H54 (cell line): ENCODE measurements at regions not wholly inside any gene's neighbourhood (a gene's known extent, or its start where the extent isn't known, plus 50 kb on each side); places are given as distances from the start of the nearest gene placed in this dataset.

Experiments
- DNase-seq: peaks from one replicate; pipeline ENCODE4 v3.0.0; 2011; ENCODE audit warnings: low spot score, mixed read lengths; ENCODE audit not compliant: insufficient read length
- FAIRE-seq: peaks from 3 replicates; lab custom pipeline; 2011; peaks lifted over from hg19 to GRCh38; lab: Jason Lieb, UNC
- POLR2A ChIP-seq: IDR thresholded peaks from 2 replicates; pipeline ENCODE4 v1.6.1; 2011; ENCODE audit warnings: low read depth, mild to moderate bottlenecking, low read length

DNA sequence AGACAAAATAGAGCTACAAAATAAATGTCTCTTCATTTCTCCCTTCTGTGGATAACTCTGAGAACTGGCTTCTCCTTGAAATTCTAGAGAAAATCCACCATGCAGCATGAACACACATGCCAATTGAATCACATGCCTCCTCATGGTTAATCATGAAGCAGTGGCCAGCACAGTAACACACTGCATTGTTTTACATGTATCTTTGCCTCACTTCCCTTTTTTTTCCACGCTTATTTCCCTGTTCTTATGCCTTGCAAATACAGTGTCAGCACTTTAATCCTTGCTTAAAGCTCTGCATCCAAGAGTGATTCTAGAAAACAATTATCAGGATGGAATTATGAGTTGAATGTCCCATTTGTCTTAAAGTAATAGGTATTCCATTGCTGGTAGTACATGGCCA lies 50.3 kb upstream of the ZBTB7C start:
- TF ChIP-seq POLR2A, result no peak
- FAIRE-seq (no peak), DNase-seq (no peak)

DNA sequence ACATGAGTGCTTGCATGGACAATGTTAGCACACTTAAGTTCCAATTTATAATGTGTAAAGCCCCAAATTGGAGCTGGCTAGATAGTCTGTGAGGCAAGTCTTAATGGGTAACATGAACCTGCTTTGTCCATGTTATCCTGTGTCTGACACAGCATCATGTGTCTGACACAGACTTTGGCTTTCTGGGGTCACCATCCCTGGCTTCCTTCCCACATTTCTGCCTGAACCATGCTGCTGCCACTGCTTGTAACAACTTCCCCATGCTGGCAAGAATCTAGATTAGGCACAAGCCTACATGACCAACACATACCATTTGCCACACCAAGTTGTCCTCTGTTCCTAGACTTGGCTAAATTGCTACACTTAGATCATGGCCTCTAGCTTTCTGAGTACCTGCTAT lies 49.8 kb upstream of the ZBTB7C start:
- no peak for TF ChIP-seq POLR2A
- DNase-seq (no peak), FAIRE-seq (no peak)
